GM12873 (cell line): ENCODE measurements at regions not wholly inside any gene's neighbourhood (a gene's known extent, or its start where the extent isn't known, plus 50 kb on each side); places are given as distances from the start of the nearest gene placed in this dataset.

Source experiments
- TF ChIP-seq, protein P1 (sequence below): IDR thresholded peaks from 2 replicates; pipeline ENCODE4 v1.5.1; 2012; ENCODE audit warnings: low read depth, mild to moderate bottlenecking, moderate library complexity, low read length, control low read depth; ENCODE audit not compliant: insufficient read depth; ENCODE audit errors: missing control alignments

DNA sequence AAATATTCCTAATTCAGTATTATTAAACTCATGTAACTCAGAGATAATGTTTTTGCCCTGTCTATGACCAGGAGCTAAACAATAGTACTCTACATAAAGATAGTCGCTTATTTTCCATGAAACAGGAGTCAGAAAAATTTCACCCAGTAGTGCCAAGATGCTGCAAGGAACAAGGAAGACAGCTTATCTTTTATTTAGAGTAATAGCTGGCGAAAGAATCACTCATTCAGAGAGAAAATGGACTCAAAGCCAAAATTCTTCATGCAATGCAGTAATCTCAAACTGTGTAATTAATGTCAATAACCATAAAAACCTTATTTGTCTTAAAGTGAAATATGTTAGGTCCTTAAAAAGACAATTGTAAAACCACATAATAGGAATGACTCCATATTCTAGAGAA lies 477.8 kb downstream of the ANKRD50 start:
- TF ChIP-seq, protein P1, sequence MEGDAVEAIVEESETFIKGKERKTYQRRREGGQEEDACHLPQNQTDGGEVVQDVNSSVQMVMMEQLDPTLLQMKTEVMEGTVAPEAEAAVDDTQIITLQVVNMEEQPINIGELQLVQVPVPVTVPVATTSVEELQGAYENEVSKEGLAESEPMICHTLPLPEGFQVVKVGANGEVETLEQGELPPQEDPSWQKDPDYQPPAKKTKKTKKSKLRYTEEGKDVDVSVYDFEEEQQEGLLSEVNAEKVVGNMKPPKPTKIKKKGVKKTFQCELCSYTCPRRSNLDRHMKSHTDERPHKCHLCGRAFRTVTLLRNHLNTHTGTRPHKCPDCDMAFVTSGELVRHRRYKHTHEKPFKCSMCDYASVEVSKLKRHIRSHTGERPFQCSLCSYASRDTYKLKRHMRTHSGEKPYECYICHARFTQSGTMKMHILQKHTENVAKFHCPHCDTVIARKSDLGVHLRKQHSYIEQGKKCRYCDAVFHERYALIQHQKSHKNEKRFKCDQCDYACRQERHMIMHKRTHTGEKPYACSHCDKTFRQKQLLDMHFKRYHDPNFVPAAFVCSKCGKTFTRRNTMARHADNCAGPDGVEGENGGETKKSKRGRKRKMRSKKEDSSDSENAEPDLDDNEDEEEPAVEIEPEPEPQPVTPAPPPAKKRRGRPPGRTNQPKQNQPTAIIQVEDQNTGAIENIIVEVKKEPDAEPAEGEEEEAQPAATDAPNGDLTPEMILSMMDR: no peak

DNA sequence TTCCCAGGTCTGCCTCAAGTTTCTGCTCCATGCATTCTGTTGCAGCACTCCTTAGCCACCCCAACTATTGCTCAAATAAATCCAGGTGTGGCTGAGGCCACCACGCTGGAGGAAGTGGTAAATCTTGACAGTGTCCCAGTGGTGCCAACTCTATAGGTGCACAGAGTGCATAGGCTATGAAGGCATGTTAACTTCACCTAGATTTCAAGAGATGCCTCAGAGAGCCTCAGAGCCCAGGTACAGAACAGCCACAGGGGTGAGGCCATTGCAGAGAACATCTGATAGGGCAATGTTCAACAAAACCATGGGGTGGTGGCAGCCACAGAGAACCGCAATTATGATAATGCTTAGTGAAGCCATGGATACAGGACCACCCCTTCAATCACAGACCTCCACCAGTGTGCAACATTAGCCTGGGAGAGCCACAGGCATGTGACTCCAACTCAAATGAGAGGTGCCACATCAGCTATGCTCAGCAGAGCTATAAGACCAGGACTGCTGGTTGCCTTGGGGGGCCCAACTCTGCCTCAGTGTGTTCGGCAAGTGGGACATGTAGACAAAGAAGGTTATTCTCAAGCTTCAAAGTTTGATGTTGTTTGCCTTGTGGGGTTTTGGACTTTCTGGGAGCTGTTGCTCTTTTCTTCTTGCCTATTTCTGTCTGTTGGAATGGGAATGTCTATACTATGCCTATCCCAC lies 468.7 kb downstream of the ANKRD50 start:
- TF ChIP-seq, protein P1: no peak

DNA sequence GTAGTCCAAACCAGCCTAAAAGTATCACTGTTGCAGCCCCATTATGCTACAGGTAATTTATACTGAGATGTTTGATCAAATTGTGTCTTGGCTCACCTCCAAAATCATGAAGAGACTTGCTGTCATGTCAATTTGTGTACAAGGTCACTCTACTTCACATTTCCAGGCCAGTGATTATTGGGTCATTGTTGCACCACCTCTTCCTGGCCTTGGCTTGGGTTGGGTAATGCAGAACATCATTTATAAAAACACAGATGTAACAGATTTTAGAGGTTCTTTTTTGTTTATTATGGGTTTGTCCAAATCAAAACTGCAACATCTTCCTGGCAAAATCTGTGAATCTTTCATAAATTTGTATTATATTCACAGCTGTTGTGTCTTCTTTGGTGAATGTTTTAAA lies 459.5 kb downstream of the ANKRD50 start:
- TF ChIP-seq, protein P1: no peak

GRCh38 chr4:124262211-124263179 lies 450.0 kb downstream of the ANKRD50 start:
- TF ChIP-seq, protein P1: peak; percentile 75

- TF ChIP-seq, protein P1: no peak
Measured at GRCh38 chr4:124265701-124266100, 446.8 kb downstream of the ANKRD50 start.

DNA sequence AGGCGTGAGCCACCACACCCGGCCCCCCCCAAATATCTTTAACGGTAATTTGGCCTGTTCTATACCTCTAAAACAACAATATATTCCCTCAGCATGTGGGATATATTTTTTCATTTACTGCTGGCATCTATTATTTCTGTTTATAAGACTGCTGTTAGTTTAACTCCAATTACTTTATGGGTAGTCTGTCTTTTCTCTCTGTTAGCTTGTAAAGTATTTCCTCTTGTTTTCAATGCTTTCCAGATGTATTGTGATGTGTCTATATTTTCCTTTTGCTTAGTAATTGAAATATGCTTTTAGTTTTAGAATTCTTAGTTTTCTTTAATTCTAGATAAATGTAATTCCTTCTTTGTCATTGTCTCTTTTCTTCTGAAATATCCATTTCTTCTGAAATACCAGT lies 445.8 kb downstream of the ANKRD50 start:
- TF ChIP-seq, protein P1: no peak

GRCh38 chr4:124276461-124276860 lies 436.1 kb downstream of the ANKRD50 start:
- TF ChIP-seq, protein P1: no peak
